HCT116 (cell line): ENCODE measurements at regions not wholly inside any gene's neighbourhood (a gene's known extent, or its start where the extent isn't known, plus 50 kb on each side); places are given as distances from the start of the nearest gene placed in this dataset.

ENCODE experiments used
- EGR1 ChIP-seq: IDR thresholded peaks from 2 replicates; pipeline ENCODE4 v1.6.1; 2012; ENCODE audit warnings: low read depth
- EZH2 ChIP-seq: fragments of 200-600 bp; sonication (generic); IDR thresholded peaks from 2 replicates; pipeline ENCODE4 v1.6.1; 2017; ENCODE audit warnings: antibody characterized with exemption, mixed run types
- POLR2A ChIP-seq: IDR thresholded peaks from 2 replicates; pipeline ENCODE4 v1.7.0; 2011; ENCODE audit warnings: borderline replicate concordance; ENCODE audit not compliant: insufficient read depth, insufficient read length; ENCODE audit errors: extremely low read depth
- POLR2AphosphoS5 ChIP-seq: IDR thresholded peaks from 2 replicates; pipeline ENCODE4 v1.6.1; 2011; ENCODE audit warnings: mild to moderate bottlenecking, low read depth, low read length, moderate library complexity
- RAD21 ChIP-seq: IDR thresholded peaks from 2 replicates; pipeline ENCODE4 v1.6.1; 2012; ENCODE audit warnings: low read depth, mild to moderate bottlenecking
- SP1 ChIP-seq: IDR thresholded peaks from 2 replicates; pipeline ENCODE4 v1.6.1; 2012; ENCODE audit warnings: low read depth
- SRF ChIP-seq: IDR thresholded peaks from 2 replicates; pipeline ENCODE4 v1.6.1; 2012; ENCODE audit warnings: low read depth
- TCF7L2 ChIP-seq: IDR thresholded peaks from 2 replicates; pipeline ENCODE4 v1.7.0; 2011; ENCODE audit warnings: borderline replicate concordance, inconsistent platforms; ENCODE audit not compliant: insufficient read depth, insufficient read length; ENCODE audit errors: extremely low read depth
- YY1 ChIP-seq: IDR thresholded peaks from 2 replicates; pipeline ENCODE4 v1.6.1; 2011; ENCODE audit warnings: low read length, low read depth, moderate library complexity, mild to moderate bottlenecking; ENCODE audit not compliant: insufficient replicate concordance; ENCODE audit errors: extremely low read depth
- TF ChIP-seq, protein P1 (sequence below), 3 experiments: fragments of 200-600 bp in 1 of 3; sonication (generic) in 1 of 3; IDR thresholded peaks in 2 of 3; conservative IDR thresholded peaks in 1 of 3; 2 replicates each; pipeline ENCODE4 v1.5.1; 2012 to 2017; ENCODE audit warnings: low read depth in 2 of 3, low read length in 2 of 3, antibody characterized with exemption in 1 of 3, borderline replicate concordance in 1 of 3, control low read depth in 1 of 3, mild to moderate bottlenecking in 1 of 3, mixed read lengths in 1 of 3, mixed run types in 1 of 3, moderate library complexity in 1 of 3; ENCODE audit not compliant: insufficient read depth in 1 of 3
- TF ChIP-seq, protein P2 (sequence below): IDR thresholded peaks from 2 replicates; pipeline ENCODE4 v1.6.1; 2012
- TF ChIP-seq, protein P3 (sequence below): IDR thresholded peaks from 2 replicates; pipeline ENCODE4 v1.6.1; 2012
- TF ChIP-seq, protein P4 (sequence below): IDR thresholded peaks from 2 replicates; pipeline ENCODE4 v1.6.1; 2012; ENCODE audit warnings: low read depth
- TF ChIP-seq, protein P5 (sequence below): IDR thresholded peaks from 2 replicates; pipeline ENCODE4 v1.6.1; 2011; ENCODE audit warnings: mild to moderate bottlenecking, low read length, moderate library complexity; ENCODE audit not compliant: insufficient replicate concordance; ENCODE audit errors: extremely low read depth

DNA sequence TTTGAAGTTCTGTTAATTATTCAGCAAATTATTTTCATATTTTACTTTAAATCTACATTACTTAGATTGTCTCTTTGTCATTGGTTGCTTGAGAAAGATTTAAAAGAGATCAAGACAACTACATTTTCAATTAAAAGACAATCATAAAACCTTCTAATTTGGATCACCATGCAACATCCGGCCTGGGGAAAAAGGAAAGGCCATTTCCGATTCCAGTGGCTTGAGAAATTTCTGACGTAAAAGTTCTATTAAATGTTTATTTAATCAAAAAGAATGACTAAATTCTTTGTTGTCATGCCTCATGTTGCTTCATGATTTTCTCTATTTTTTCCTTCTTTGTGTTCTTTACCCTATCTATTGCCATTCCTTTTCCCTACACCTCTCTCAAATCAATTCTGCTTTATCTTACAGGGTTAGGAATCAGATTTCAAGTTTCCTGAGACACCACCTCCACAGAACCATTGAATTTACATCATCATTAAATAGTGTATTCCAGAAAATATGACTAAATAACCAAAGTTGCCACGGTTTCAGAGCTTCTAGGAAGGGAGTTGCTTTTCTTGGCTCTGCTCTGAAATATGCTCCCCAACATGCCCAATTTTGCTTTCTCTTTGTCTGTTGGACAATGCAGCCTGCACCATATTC is 124.6 kb upstream of the ACSL4 start:
- TF ChIP-seq YY1 (no peak), POLR2A (no peak), EZH2 (no peak), POLR2AphosphoS5 (no peak), SP1 (no peak), TCF7L2 (no peak), EGR1 (no peak), SRF (no peak), RAD21 (no peak)
- TF ChIP-seq, protein P1, sequence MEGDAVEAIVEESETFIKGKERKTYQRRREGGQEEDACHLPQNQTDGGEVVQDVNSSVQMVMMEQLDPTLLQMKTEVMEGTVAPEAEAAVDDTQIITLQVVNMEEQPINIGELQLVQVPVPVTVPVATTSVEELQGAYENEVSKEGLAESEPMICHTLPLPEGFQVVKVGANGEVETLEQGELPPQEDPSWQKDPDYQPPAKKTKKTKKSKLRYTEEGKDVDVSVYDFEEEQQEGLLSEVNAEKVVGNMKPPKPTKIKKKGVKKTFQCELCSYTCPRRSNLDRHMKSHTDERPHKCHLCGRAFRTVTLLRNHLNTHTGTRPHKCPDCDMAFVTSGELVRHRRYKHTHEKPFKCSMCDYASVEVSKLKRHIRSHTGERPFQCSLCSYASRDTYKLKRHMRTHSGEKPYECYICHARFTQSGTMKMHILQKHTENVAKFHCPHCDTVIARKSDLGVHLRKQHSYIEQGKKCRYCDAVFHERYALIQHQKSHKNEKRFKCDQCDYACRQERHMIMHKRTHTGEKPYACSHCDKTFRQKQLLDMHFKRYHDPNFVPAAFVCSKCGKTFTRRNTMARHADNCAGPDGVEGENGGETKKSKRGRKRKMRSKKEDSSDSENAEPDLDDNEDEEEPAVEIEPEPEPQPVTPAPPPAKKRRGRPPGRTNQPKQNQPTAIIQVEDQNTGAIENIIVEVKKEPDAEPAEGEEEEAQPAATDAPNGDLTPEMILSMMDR (IDR thresholded peaks at IDR 0.05 in 2 of 3, conservative IDR thresholded peaks at IDR 0.05 in 1 of 3; ENCODE audit: borderline replicate concordance in 1 of 3, insufficient read depth in 1 of 3, low read depth in 2 of 3, low read length in 2 of 3): no peak
- TF ChIP-seq, protein P2, sequence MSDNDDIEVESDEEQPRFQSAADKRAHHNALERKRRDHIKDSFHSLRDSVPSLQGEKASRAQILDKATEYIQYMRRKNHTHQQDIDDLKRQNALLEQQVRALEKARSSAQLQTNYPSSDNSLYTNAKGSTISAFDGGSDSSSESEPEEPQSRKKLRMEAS: no peak
- TF ChIP-seq, protein P3, sequence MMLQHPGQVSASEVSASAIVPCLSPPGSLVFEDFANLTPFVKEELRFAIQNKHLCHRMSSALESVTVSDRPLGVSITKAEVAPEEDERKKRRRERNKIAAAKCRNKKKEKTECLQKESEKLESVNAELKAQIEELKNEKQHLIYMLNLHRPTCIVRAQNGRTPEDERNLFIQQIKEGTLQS: no peak
- TF ChIP-seq, protein P4, sequence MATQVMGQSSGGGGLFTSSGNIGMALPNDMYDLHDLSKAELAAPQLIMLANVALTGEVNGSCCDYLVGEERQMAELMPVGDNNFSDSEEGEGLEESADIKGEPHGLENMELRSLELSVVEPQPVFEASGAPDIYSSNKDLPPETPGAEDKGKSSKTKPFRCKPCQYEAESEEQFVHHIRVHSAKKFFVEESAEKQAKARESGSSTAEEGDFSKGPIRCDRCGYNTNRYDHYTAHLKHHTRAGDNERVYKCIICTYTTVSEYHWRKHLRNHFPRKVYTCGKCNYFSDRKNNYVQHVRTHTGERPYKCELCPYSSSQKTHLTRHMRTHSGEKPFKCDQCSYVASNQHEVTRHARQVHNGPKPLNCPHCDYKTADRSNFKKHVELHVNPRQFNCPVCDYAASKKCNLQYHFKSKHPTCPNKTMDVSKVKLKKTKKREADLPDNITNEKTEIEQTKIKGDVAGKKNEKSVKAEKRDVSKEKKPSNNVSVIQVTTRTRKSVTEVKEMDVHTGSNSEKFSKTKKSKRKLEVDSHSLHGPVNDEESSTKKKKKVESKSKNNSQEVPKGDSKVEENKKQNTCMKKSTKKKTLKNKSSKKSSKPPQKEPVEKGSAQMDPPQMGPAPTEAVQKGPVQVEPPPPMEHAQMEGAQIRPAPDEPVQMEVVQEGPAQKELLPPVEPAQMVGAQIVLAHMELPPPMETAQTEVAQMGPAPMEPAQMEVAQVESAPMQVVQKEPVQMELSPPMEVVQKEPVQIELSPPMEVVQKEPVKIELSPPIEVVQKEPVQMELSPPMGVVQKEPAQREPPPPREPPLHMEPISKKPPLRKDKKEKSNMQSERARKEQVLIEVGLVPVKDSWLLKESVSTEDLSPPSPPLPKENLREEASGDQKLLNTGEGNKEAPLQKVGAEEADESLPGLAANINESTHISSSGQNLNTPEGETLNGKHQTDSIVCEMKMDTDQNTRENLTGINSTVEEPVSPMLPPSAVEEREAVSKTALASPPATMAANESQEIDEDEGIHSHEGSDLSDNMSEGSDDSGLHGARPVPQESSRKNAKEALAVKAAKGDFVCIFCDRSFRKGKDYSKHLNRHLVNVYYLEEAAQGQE: no peak
- TF ChIP-seq, protein P5, sequence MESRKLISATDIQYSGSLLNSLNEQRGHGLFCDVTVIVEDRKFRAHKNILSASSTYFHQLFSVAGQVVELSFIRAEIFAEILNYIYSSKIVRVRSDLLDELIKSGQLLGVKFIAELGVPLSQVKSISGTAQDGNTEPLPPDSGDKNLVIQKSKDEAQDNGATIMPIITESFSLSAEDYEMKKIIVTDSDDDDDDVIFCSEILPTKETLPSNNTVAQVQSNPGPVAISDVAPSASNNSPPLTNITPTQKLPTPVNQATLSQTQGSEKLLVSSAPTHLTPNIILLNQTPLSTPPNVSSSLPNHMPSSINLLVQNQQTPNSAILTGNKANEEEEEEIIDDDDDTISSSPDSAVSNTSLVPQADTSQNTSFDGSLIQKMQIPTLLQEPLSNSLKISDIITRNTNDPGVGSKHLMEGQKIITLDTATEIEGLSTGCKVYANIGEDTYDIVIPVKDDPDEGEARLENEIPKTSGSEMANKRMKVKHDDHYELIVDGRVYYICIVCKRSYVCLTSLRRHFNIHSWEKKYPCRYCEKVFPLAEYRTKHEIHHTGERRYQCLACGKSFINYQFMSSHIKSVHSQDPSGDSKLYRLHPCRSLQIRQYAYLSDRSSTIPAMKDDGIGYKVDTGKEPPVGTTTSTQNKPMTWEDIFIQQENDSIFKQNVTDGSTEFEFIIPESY: no peak
